WI38 (cell line): ENCODE measurements at regions not wholly inside any gene's neighbourhood (a gene's known extent, or its start where the extent isn't known, plus 50 kb on each side); places are given as distances from the start of the nearest gene placed in this dataset.

Experiments used
- H3K4me3 ChIP-seq: 2 replicates; pipeline ENCODE4 v1.5.1; 2011; ENCODE audit warnings: low read depth, mild to moderate bottlenecking, control low read depth, low read length
- TF ChIP-seq, protein P1 (sequence below): IDR thresholded peaks from 2 replicates; pipeline ENCODE4 v1.5.1; 2012; ENCODE audit warnings: low read depth, mild to moderate bottlenecking, control low read depth, low read length

DNA sequence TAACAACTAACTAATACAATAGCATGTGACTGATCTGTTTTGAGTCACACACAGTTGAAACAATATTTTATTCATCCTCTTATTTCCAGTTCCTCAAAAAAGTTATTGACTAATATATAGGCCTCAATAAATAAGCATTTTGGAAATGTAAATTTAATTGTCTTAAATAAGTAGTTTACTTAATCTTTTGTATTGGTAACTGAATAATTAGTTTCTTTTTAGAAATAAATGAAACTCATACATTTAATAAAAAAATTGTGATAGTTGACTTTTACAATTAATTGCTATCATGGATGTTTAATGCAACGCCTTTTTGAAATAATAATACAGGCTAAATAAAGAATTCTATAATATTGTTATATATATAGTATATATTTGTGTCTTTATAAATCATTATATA lies 500.8 kb upstream of the PCDH20 start:
- no peak overlapping the region for H3K4me3 ChIP-seq

GRCh38 chr13:61913183-61913582 lies 497.5 kb upstream of the PCDH20 start:
- no peak overlapping the region for H3K4me3 ChIP-seq
- TF ChIP-seq, protein P1, sequence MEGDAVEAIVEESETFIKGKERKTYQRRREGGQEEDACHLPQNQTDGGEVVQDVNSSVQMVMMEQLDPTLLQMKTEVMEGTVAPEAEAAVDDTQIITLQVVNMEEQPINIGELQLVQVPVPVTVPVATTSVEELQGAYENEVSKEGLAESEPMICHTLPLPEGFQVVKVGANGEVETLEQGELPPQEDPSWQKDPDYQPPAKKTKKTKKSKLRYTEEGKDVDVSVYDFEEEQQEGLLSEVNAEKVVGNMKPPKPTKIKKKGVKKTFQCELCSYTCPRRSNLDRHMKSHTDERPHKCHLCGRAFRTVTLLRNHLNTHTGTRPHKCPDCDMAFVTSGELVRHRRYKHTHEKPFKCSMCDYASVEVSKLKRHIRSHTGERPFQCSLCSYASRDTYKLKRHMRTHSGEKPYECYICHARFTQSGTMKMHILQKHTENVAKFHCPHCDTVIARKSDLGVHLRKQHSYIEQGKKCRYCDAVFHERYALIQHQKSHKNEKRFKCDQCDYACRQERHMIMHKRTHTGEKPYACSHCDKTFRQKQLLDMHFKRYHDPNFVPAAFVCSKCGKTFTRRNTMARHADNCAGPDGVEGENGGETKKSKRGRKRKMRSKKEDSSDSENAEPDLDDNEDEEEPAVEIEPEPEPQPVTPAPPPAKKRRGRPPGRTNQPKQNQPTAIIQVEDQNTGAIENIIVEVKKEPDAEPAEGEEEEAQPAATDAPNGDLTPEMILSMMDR: no peak

More for the DNA sequence above, 500.8 kb upstream of the PCDH20 start:
- TF ChIP-seq, protein P1: no peak

DNA sequence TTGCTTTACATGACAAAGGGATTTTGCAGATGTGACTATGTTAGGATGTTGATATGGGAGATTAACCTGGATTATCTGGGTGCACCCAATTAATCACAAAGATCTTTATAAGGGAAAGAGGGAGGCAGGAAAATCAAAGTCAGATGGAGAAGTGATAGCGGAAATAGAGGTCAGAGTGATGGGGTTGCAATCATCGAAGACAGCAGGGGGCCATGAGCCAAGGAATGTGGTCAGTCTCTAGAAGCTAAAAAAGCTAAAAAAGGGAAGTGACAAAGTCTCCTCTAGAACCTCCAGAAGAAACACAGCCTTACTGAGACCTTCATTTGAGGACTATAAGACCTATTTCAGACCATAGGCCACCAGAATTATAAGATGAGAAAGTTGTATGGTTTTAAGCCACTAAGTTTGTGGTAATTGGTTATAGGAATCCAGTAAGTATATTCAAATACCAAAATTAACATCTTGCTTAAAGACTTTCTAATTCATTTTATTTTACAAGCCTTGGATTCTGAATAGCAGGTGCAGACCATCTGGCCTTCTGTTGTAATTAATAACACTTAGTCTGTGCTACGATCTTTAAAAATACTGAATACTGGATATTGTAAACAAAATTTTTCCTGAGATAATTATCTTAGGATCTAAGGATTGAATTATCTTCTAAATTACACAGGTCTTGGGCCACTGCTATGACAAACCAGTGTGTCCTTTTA lies 493.4 kb upstream of the PCDH20 start:
- H3K4me3 ChIP-seq: no peak overlapping the region
- TF ChIP-seq, protein P1: no peak

GRCh38 chr13:61905054-61905453 lies 489.4 kb upstream of the PCDH20 start:
- H3K4me3 ChIP-seq: no peak overlapping the region
- TF ChIP-seq, protein P1: no peak

- TF ChIP-seq, protein P1: no peak
- no peak overlapping the region for H3K4me3 ChIP-seq
Measured at GRCh38 chr13:61901946-61902541, 486.4 kb upstream of the PCDH20 start.

DNA sequence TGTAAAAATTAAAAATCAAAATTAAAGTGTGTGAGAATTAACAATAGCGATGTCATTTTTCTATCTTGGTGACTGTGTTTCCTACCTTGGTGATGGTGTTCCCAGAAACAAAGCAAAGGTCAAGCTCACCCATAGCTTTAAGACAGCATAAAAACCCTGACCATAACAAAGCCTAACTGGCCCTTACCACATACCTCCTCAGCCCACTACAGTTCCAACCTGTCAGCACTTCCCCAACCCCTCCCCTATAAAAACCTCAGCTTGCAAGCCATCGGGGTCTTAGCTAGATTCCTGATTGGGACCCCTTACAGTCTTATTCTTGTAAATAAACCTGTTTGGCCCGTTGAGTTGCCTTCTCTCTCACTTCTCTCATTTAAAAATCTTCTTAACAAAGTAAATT lies 484.4 kb upstream of the PCDH20 start:
- TF ChIP-seq, protein P1: no peak
- H3K4me3 ChIP-seq: no peak overlapping the region

DNA sequence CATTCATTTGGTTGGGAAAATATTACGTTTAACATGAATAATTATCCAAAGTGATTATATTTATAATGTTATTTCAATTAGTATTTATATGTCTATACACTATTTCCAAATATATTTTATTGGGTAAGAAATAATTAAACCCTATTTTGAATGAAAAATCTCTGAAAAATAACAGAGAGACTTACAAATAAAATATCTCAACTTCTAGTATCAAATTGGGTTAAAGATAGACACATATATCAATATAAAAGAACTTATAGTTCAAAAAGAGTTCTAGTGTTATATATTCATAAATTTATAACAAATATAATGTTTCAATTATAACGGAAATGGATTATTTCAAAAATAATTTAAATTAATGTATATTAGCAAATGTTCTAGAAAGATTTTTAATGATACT lies 482.6 kb upstream of the PCDH20 start:
- TF ChIP-seq, protein P1: no peak
- H3K4me3 ChIP-seq: no peak overlapping the region
